LNCAP (cell line): ENCODE measurements at regions not wholly inside any gene's neighbourhood (a gene's known extent, or its start where the extent isn't known, plus 50 kb on each side); places are given as distances from the start of the nearest gene placed in this dataset.

Experiments used
- TF ChIP-seq, protein P1 (sequence below): fragments of 450-650 bp; IDR thresholded peaks from 2 replicates; pipeline ENCODE4 v1.5.1; 2017; ENCODE audit warnings: mild to moderate bottlenecking

DNA sequence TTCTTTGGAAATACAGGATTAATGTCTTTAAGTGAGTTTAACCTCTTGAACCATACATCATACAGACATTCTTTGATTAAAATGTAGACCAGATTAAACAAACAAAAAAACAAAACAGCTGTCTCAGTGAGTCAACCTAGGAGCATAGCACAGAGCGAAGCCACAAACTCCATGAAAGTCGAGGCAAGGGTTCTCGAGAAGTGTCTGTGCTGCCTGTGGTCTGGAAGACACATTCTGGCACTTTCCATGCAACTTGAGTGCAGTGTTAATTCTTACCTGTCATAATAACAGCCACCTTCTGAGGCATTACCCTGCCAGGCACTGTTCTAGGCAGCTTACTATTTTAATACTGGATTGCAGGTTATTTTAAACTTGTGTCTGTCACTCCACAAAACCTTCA, 435.5 kb upstream of the MMADHC start:
- TF ChIP-seq, protein P1, sequence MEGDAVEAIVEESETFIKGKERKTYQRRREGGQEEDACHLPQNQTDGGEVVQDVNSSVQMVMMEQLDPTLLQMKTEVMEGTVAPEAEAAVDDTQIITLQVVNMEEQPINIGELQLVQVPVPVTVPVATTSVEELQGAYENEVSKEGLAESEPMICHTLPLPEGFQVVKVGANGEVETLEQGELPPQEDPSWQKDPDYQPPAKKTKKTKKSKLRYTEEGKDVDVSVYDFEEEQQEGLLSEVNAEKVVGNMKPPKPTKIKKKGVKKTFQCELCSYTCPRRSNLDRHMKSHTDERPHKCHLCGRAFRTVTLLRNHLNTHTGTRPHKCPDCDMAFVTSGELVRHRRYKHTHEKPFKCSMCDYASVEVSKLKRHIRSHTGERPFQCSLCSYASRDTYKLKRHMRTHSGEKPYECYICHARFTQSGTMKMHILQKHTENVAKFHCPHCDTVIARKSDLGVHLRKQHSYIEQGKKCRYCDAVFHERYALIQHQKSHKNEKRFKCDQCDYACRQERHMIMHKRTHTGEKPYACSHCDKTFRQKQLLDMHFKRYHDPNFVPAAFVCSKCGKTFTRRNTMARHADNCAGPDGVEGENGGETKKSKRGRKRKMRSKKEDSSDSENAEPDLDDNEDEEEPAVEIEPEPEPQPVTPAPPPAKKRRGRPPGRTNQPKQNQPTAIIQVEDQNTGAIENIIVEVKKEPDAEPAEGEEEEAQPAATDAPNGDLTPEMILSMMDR, result no peak

DNA sequence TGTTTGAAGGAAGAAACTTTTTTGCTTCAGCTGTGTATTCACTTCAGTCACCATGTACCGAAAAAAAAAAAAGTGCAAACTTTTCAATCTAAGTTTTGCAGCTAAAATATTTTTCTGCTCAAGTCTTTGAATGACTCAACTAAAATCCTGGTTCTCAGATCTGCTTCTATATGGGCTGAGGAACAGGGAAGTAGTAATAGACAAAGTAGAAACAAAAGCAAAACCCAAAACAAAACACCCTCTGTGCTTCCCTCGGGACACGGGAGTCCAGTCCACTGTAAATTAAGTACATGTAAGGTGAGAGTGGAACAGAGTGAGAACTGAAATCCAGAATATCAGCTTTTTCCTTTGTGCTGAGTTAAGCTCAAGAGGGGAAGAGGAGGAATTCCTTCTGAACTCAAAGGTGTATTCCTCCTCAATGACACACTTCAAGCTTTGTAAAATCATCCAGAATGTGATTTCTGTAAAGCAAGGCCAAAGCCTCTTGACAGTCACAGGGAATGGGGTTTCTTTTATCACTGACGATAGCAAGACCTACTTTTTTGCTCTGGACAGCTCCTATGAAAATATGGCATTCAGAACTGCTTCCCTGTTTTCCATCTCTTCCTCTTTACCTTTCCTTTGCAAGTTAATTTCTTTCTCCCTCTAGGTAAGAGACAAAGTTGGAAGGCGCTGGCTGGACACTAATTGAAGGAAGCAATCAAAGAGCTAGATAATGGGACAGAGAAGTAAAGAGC, 433.5 kb upstream of the MMADHC start:
- TF ChIP-seq, protein P1, result no peak

DNA sequence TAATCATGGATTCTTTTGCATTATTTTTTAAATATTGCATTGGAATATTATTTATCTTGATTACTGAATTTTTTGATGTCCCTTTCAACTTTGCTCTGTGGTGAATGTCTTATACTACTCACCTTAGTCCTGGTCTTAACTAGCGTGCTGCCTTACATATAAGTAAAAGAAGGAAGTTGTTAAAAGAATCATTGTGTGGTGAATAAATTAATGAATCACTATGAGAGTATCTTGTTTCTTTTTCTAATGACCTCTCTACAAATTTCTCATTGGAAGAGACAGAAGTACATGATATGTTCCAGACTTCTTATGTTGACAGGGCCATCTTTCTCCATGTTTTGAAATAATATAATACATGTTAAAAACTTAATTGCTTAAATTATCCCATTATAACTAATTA, 432.6 kb upstream of the MMADHC start:
- TF ChIP-seq, protein P1, result no peak

DNA sequence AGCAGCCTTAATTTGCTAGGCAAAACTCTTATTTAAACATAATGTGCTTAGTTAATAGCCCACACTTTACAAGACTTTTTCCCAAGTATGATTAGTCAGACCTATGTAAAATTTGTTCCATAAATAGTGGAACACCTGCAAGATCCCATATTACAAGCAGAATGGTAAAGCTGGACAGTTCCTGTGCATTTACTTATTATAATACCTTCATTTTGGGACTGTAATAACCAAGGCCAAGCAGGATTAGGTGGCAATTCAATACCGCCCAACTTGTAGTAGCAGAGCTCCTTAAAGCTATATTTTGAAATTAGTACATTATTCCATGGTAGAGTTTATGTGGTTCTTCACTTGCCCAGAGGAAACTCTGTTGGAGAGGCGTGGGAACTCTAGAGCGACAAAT, 431.5 kb upstream of the MMADHC start:
- TF ChIP-seq, protein P1, result no peak

DNA sequence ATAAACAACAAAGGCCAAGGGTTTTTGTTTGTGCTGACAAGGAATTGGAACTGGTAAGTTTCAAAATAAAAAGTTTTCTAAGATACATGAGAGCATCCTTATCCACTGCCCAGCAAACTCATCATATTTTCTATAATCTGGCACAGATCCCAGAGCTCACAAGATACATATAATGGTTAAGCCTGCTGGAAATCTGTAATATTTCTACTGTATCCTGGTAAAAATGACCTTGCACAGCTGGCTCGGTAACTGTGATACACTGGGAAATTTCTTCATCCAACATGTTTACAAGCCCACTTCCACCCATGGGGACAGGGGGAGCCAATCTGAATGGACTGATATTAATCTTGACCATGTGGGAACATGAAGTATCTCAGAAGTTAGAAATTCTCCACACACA, 425.4 kb upstream of the MMADHC start:
- TF ChIP-seq, protein P1, result no peak

DNA sequence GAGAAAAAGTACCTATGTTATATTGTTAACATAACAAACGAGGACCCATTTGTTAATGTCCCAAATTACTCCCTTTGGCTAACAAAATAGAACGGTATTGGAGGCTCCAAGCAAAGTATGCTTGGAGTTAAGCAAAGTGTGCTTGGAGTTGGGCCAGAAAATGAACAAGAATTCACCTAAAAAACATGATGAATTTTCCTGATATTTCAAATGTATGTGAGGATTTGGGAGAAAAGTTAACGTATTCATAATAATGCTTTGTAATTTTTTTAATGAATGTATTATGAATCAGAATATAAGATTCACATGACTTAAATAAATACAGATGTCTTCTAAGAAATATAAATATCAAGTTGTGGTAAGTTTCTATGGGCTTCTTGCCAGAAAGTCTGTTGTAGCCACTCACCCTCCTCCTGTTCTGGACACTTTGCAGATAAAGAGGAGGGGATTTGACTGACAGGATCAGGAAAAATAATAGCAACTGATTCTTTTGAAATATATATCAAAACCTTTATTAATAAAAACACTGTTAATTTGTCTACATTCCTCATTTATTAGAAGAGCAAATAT, 423.7 kb upstream of the MMADHC start:
- TF ChIP-seq, protein P1, result no peak

DNA sequence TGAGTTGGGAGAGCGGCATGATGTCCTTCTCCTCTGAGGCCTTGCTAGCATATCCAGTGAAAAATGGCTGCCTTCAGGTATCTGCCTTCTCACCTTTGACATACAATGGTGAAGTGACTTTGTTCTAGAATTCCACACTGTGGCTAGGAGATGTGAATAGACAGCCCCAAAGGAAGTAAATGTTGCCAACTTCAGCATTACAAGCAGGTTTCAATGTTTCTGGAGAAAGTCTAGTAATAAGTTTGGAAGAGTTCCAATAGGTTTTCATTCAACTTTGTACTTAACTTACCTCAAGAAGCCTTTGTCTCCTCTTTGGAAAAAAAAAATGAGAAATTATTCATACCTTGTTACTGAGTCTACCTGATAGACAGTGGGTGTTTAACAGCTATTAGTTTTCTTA, 421.3 kb upstream of the MMADHC start:
- TF ChIP-seq, protein P1, result no peak
